ENCODE measurements at regions not wholly inside any gene's neighbourhood (a gene's known extent, or its start where the extent isn't known, plus 50 kb on each side); places are given as distances from the start of the nearest gene placed in this dataset.
"Not testable (repeated sequence)": the region's sequence is repeated elsewhere in the genome, so short reads cannot be mapped to it uniquely, and the experiment has no call there.

DNA sequence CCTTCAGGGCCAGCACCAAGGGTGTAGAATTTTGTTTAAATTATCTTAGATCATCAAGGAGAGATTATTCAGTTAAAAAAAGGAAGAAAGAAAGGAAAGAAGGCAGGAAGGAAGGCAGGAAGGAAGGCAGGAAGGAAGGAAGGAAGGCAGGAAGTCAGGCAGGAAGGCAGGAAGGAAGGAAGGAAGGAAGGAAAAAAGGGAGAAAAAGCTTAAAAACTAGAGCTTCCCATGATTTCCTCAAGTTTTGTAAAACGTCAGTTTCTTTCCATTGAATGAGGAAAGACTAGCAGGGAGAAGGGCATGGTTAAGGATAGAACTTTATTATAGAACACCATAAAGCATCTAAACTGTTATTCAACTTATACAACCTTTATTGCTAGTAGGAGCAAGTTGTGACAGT is 2672.0 kb upstream of the PCDH20 start:
- DNase-seq, result no peak

DNA sequence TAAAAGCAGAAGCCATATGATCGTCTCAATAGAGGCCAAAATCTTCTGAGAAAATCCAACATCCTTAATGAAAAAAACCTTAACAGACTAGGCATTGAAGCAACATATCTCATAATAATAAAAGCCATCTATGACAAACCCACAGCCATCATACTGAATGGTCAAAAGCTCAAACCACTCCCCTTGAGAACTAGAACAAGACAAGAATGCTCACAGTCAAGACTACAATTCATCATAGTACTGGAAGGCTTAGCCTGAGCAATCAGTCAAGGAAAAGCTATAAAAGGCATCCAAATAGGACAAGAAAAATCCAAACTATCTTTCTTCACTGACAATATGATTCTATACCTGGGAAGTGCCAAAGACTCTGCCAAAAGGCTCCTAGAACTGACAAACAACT is 2668.2 kb upstream of the PCDH20 start:
- no peak for DNase-seq

DNA sequence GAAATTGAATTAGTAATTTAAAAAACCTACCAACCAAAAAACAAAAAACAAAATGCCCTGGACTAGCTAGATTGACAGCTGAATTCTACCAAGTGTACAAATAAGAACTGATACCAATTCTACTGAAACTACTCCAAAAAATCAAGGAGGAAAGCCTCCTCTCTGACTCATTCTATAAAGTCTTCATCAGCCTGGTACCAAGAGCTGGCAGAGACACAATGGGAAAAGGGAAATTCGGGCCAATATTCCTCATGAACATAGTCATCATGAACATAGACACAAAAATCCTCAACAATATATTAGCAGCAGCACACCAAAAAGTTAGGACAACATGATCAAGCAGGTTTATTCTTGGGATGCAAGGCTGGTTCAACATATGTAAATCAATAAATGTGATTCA is 2667.7 kb upstream of the PCDH20 start:
- DNase-seq, result no peak

DNA sequence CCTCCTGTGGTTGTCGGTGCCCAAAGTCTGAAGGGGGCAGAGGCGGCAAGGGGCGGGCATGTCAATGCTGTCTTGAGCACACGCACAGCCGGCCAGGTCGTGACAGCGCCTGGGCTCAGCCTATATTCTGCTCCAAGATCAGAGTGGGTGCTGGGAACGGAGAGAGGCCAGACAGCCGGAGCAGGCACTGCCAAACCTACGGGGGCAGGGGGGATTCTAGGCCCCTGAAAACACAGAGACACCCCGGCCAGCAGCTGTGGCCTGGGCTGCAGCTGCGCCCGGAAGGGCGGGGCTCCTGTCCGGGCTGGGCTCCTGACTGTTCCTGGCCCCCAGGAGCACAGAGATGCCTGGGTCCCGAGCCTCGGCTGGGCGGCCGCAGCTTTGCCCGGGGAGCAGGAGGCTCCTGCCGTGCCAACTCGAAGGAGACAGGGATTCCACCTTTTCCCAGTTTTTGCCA is 2662.9 kb upstream of the PCDH20 start:
- no peak for DNase-seq

DNA sequence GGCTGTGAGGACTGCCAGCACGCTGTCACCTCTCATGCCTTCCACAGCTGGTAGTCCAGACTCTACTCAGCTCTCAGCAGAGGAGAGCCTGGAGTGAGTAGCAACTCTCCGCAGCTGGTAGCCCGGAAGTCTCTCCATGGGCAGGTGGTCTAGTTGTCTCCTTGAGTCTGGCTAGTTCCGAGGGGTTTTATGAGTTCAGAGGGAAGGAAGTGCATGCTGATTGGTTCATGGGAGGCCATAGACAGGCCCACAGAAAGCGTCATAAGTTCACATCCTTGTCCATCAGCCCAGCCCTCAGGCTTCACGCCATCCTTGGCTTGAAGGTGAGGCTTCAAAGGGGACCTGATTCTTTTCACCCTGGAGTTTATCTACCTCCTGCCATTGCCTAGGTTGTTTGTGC is 2662.4 kb upstream of the PCDH20 start:
- DNase-seq, result no peak

DNA sequence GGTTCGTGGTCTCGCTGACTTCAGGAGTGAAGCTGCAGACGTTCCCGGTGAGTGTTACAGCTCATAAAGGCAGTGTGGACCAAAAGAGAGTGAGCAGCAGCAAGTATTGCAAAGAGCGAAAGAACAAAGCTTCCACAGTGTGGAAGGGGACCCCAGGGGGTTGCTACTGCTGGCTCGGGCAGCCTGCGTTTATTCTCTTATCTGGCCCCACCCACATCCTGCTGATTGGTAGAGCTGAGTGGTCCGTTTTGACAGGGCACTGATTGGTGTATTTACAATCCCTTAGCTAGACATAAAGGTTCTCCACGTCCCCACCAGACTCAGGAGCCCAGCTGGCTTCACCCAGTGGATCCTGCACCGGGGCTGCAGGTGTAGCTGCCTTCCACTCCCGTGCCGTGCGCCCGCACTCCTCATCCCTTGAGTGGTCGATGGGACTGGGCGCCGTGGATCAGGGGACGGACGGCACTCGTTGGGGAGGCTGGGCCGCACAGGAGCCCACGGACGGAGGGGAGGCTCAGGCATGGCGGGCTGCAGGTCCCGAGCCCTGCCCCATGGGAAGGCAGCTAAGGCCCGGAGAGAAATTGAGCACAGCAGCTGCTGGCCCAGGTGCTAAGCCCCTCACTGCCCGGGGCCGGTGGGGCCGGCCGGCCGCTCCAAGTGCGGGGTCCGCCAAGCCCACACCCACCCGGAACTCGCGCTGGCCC is 2661.6 kb upstream of the PCDH20 start:
- DNase-seq, result not testable (repeated sequence)

DNA sequence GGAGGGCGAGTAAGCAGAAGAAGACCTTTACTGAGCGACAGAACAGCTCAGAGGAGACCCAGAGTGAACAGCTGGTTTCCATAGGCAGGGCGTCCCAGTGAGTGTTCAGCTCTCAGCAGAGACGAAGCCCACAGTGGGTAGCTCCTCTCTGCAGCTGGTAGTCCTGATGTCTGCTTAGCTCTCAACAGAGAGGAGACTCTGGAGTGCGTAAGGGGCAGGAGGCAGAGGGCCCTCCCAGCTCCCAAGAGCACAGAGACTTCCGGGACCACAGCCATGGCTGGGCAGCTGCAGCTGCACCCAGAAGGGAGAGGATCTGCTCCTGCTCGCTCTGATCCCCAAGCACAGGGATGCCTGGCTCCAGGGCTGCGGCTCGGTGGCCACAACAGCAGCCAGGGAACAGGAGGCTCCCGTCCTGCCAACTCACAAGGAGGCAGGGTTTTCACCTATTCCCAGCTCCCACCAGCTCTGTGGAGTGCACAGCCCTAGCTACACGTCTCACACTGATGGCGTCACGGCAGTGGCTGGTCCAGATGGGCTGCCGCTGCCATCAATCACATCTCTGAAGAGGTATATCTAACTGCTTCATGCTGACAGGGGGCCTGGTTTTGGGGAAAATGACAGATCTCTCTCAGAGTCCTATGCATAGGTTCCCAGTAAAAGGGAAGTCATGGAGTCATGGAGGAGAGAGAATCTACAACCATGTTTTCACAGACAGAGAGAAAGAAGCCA is 2660.1 kb upstream of the PCDH20 start:
- DNase-seq, result no peak

DNA sequence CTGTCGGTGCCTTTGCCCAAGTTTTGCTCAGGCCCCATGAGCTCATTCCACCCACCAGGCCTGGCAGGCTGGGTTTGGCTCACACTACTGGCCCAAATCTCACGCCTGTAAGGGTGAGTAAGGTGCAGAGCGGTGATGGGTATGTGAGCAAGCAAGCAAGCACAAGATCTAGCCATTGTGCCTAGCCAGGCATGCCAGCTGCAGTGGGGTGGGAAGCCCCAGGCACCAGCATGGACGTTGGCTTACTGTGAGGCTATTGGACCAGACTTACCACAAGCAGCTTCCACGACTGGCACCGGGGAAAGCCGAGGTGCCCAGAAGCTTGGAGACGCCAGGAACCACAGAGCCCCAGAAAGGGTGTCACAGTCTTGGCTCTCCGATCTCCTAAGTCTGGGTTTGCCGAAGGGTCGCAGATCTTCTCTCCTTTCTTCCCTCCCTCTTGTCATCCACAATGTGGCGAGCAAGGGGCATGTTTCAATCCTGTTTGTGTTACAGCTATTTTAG is 2659.4 kb upstream of the PCDH20 start:
- no peak for DNase-seq

DNA sequence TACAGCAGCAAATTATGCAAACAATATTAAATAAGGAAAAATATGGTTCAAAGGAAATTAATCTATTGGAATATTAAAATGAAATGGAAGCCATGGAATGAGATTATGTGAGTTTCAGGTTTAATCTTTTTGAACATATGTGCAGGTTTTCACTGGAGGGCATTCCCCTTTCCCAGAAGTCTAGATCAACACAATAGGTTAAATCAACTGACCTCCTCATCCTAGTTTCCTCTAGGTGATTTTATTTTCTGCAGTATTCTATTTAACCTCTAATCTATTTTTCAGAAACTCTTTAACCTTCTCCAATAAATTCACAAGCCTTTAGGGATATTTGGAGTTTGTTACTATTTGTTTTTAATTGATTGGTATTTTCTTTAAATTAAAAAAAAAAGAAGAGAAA is 2657.6 kb upstream of the PCDH20 start:
- no peak for DNase-seq

DNA sequence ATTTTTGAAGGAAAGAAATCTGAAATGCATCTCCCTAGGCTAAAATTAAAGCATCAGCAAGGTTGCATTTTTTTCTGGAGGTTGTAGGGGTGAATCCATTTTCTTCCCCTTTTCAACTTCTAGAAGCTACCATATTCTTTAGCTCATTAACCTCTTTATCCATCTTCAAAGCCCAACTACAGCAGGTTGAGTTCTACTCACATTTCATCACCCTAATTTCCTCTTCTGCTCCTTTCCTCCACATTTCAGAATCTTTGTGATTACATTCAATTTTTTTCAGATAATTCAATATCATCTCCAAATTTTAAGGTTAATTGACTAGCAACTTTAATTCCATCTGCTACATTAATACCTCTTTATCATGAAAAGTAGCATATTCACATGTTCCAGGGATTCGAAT is 2655.7 kb upstream of the PCDH20 start:
- DNase-seq, result no peak

DNA sequence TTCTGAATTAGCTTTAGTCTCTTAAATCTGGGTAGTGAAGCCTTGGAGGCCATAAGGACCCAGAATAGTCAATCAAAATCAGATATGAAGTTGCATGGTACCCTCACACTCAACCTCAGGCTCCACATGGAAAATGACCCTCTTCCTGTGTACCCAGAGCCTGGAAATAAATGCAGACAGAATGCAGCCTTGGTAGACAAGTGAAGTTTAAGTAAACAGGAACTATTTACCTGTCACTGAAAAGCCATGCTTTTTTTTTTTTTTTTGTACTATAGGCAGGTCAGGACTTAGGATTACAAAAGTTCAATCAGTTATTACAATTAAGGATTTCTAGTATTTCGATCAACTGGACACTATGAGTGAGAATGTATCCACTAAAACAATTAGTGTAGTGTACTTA is 2654.2 kb upstream of the PCDH20 start:
- no peak for DNase-seq

DNA sequence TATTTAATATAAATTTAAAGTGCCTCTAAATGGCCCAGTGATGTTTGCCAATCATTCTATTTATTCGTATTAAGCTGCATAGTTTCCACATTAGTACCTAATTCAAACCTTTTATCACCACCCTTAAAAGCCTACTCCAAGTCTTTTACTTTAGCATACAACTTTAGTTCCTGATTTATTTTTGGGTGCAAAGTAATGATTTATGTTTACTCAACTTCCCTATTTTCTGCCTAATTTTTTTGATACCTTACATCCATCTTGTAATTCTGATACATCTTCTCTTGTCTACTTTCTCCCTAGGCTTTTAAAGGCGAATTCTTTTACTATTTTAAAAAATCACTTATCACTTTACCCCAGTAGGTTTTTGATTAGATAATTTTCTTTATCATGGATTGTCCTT is 2651.1 kb upstream of the PCDH20 start:
- no peak for DNase-seq

DNA sequence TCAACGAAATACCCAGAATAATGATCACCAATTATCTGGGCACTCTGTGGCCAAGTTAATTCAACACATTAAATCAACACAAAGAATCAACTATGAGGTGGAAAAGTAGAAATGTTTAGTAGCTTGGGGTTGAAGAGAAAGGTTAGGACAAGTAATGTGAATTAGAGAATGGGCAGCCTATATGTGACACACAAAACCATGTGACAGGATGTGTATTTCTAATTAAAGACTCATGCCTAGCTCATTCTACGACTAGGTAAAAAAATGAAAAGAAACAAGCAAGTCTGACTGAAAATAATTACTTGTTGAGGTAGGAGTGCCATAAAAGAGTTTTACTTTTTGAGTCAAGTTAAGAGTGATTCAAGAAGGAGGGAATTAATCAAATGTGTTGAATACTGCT is 2646.0 kb upstream of the PCDH20 start:
- DNase-seq, result no peak

DNA sequence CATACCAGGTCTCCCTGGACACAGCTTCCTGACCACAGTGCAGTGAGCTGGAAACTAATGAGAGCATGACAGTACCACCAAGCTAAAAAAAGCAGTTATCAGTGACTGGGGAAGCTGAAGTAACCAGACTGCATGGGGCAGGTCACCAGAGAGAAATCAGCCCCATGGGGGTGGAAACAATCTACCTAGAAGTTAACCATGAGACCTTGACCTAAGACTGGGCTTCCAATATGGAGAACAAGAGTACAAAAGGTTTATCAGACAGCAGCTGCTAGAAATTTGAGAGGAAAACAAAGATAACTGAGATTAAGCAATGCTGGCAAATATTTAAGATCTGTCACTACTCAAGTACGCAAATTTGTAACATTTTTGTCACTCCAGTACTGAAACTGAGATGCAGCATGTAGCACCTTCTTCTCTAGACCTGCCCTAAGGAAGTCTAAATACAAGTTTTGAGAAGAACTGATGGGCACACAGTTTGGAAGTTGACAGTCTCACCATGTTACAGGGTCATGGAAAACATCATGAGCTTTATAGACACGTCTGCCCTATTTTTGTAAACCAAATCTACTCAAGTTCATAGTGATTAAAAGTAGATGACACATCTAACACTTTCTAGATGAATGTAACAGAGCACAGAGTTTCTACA is 2641.8 kb upstream of the PCDH20 start:
- DNase-seq, result no peak

DNA sequence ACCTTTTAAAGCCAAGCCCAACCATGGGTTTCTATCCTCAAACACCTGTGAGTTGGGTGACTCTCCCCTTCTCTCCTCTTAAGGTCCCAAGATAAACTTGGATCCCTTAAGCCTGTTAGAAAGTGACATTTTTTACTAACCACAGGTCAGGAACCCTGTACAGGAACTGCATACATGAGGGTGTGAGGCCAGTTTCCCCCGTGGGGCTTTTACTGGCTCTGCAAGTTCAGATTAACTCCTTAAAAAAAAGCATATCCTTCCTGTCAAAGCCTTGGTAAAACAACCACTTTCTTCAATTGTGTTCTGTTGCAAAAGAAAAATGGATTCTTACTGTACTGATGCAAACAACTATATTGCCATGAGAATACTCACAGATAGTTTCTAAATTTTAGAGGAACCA is 2638.7 kb upstream of the PCDH20 start:
- peak; percentile 67 for DNase-seq

DNA sequence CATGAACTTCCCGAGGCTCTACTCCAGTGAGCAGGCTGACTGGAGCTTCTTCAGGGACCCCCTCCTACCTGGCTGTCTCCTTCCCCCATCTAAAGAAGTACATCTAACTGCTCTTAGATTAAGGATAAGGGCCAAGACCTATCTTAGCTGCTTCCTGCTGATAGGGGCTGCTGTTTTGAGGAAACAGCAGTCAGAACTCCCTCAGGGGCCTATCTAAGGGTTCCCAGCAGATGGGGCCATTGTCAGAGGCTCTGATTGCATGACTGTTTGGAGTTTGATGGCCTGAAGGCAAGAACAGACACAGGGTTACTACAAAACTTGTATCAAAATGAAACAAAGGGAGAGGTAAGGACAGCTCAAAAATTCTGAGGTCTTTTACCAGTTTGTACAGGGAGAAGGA is 2636.9 kb upstream of the PCDH20 start:
- no peak for DNase-seq

DNA sequence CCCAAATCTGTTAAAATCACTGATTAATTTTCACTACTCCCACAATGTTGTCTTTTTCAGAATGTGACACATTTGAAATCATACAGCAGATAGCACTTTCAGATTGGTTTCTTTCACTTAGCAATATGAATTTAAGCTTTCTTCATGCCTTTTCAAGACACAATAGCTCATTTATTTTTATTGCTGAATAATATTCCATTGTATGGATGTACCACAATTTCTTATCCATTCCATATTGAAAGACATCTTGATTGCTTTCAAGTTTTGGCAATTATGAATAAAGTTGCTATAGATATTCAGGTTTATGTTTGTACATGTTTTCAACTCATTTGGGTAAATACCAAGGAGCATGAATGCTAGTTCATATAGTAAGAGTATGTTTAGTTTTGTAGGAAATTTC is 2635.6 kb upstream of the PCDH20 start:
- no peak for DNase-seq

DNA sequence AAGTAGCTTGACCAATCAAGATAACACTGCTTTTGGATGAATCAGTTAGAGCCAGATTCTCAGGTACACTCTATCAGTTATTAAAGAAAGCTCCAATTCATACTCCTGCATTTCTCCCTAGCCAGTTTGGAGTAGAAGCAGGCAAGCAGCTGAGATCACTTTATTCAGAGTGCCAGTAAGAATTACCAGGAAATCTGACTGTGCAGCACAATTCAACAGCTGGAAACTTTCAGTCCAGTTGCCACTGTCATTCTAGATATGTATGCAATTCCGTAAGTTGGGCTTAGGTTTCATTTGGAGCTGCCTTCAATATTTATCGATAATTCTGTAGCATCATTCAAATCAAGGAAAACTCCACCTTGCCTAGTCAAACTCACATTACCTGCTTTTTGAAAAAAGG is 2625.6 kb upstream of the PCDH20 start:
- no peak for DNase-seq

DNA sequence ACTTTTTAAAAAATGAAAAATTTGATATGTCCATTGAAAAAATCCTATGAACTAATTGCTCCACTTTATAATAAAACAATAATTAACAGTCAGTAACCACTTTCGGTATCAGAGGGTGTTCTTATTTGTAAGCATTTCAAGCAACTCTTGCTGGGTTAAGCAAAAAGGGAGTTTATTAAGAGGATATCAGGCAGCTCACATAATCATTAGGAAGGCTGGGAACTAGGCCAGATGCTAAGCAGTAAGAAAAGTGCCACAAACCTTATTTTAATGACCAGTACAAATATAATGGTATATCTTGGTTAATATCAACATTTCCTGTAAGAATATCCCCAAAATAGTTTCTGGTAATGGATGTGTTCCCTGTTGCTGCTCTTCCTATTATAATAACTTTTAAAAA is 2618.3 kb upstream of the PCDH20 start:
- DNase-seq, result no peak

DNA sequence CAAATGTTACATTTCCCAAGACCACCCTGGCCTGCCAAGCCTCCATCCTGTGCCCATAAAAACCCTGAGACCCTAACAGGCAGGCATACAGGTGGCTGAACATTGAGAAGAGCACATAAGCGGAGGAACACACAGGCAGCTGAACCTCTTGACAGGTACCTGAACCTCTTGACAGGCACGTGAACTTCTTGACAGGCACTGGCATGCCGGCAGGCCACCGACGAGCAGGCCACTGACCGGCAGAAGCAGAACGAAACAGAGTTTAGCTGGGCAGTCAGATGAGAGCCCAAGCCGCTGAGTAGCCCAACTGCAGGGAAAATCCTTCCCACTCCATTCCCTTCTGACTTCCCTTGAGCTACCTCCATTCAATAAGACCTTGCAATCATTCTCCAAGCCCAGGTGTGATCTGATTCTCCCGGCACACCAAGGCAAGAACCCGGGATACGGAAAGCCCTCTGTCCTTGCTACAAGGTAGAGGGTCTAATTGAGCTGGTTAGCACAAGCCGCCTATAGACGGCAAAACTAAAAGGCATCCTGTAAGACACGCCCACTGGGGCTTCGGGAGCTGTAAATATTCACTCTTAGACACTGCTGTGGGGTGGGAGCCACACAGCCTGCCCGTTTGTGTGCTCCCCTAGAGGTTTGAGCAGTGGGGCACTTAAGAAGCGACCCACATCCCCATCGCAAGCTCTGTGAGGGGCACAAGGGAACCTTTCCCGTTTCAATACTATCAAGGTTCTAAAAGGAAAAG is 2613.9 kb upstream of the PCDH20 start:
- DNase-seq, result no peak

DNA sequence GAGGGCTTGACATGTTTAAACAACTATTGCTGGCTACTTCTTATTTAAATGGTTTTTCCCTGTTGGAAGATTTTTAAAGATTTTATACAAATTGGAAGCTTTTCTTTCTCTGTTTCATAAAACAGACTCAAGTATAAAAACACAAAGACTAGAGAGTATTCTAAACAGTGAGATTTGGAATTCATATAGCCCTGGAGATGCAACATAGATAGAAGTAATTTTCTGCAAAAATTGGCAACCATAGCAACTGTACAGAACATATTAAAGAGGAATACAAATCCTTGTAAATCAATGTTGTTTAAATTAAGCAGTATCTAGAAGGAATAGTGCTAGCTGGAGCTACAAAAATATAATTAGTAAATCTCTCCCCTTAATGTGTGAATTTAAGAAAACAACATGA is 2612.9 kb upstream of the PCDH20 start:
- DNase-seq, result no peak

DNA sequence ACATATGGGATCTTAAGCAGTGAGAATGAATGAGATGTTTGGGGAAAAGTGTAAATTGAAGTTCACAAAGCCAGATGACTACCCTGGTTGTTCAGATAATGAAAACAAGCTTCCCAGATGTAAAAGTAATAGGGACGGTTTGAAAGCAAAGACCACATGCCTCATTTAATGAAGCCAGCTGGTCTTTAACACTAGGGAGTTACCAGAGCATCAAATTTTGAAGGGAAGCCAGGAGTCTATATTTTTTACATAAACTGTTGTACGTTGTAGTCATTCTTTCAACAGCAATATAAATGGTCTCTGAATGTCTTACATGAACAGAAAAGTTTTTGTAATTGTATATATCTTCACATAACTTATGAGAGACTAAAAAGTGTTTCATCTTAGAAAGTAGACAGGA is 2604.5 kb upstream of the PCDH20 start:
- no peak for DNase-seq

DNA sequence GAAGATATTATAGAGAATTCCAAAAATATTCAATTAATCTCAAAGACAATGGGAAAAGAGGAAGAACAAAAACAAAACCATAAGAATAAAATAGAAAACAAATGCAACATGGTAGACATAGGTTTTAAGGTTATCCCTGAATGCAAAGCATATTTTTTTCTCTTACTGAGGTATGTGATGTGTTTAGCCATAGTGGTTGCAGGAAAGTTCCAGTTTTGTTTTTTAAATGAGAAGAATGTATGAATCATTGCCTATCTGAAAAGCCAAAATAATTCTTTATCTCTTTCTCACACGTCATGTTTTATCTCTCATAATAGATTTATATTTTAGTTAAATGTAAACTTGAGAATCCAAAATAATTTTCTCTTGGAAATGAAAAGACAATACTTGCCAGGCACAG is 2591.7 kb upstream of the PCDH20 start:
- no peak for DNase-seq
